HG03039 (cell line): ENCODE measurements at regions not wholly inside any gene's neighbourhood (a gene's known extent, or its start where the extent isn't known, plus 50 kb on each side); places are given as distances from the start of the nearest gene placed in this dataset.

Experiments used
- ATAC-seq: cut with Tn5 transposase; IDR thresholded peaks from one replicate; pipeline ENCODE4 v1.9.1; 2021; ENCODE audit warnings: mild to moderate bottlenecking, moderate library complexity; ENCODE audit not compliant: unreplicated experiment

- ATAC-seq: no peak
Measured at GRCh38 chr1:101153692-101154091, 83.1 kb upstream of the S1PR1 start.

DNA sequence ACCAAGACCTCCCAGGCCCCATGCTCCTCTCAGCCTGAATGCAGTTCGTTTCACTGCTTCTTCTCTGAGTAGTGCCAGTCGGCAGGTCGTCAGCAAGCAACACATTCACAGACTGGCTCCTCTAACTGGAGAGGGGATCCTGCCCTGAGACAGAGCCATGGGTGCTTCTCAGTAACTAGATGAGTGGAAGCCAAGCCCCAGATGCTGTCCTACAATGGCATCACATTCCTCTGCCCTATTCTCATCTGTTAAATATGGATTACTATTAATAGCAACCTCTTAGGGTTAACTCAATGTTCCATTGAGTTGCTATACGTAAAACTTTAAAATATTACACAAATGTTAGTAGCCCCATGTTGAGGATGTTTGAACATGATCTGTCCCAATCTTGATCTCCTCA lies 84.2 kb upstream of the S1PR1 start:
- no peak for ATAC-seq

- no peak for ATAC-seq
Measured at GRCh38 chr1:101151286-101151685, 85.5 kb upstream of the S1PR1 start.

DNA sequence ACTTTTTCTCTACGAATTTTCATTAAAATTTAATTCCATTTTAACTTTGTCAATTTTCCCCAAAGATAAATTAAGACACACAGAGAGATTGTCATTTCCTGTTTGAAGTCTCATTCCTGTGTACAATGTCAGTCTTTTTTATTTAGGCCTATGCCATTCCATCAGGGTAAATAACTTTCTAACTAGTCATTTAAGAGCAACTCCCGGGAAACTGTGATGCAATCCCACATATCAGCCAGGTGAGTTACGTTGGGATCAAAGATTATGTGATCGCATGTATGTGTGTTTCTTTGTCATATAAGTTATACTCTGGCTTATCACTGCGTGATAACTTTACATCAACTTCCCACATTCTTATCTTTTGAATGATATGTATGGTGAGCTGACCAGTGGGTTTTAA lies 86.1 kb upstream of the S1PR1 start:
- ATAC-seq: no peak

DNA sequence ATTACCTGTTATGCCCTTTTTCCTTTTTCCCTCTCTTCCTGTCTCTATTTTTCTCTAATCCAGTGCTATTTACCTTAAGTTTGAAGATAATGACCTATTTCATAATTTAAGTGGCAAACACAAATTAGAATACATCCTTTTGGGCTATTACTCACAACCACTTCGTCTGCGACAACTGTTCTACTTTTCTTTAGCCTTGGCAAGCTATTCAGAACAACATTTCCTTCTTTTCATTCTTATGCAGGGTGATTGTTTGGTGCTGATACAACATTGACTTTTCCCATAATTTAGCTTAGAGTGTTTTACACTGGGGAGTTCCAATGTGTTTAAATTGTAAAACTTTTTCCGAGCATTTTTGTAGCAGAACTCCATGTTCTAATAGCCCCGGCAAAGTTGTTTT lies 86.6 kb upstream of the S1PR1 start:
- no peak for ATAC-seq

- ATAC-seq: no peak
Measured at GRCh38 chr1:101148980-101149379, 87.8 kb upstream of the S1PR1 start.

DNA sequence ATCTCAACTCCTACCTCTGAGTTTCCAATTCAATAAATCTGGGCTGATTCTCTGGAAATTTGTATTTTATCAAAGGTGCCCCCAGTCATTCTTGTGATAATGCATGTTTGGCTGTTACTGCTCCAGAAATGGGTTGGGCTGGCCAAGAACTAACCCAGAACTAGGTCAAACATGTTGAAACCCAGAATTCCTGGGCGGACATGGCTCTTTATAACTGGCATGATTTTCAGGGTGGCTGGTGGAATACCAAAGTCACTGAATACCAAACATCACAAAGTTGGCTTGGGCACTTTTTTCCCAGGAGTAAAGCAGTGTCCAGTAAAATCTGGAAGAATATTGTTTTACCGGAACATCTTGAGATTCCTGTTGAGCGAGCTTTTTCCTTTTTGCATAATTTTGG lies 89.4 kb upstream of the S1PR1 start:
- ATAC-seq: no peak

DNA sequence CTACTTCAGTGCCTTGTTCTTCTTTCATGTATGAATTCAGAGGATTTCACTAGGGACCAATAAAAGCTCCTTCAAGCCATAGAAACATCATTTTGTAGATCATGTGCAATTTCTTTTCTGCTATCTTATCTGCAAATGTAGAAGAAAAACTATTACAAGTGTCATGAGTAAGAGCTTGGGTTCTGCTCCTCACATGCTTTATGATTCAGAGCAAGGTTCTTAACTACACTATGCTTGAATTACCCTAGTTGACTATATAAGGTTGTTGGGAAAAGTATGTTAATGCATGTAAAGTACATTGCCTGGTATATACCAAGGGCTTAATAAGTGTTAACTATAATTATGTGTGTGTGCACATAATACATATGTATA lies 91.4 kb upstream of the S1PR1 start:
- no peak for ATAC-seq

DNA sequence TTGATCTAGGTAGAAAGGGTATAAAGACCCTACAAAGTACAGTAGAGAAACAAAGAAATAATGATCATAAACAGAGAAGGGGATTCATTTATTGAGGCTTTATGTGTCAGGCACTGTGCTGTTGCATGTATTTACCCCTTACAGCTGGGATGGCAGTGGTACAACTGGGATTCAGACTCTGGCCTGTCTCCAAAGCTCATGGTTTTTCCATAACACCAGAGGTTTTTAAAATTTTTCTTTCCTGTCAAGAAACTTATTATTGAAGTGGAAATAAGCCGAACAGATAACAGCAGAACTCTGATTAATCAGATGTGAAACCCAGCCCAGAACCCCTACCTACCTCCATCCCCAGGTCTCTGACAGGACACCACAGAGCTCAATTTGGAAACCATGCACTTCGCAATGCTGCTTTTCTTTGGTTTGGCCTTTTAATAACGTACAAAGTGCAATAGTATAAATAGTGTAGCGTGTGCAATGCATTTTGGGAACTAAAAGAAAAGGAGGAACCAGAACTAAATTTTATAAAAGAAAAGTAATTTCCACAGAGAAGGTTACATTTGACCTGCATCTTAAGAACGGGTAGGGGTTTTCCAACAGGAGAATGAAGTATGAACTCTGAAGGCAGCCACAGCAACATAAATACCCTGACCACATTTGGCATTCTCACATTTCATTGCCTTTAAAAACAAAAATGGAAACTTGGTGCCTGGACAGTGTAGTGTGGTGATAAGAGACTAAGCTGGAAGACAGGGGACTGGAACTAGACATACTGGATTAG lies 92.0 kb upstream of the S1PR1 start:
- no peak for ATAC-seq

- ATAC-seq: no peak
Measured at GRCh38 chr1:101142244-101142643, 94.6 kb upstream of the S1PR1 start.

DNA sequence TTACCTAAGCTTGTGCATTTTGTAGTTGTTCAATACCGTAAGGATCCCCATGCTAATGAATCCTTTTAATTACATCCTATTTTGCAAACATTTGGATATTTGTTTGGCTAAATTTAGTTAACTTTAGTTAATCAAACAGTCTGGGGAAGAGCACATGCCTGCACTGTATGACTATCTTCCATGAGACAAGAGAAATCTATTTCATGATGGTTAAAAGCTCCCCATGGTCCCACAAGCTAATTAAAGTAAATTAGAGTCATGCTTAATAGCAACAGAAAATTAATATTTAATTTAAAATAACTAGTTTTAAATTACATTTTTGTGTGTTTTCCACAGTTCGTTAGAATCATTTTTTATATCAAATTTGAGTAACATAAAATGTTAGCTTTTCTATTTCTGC lies 95.4 kb upstream of the S1PR1 start:
- no peak for ATAC-seq

GRCh38 chr1:101139821-101140718 lies 96.7 kb upstream of the S1PR1 start:
- no peak for ATAC-seq

DNA sequence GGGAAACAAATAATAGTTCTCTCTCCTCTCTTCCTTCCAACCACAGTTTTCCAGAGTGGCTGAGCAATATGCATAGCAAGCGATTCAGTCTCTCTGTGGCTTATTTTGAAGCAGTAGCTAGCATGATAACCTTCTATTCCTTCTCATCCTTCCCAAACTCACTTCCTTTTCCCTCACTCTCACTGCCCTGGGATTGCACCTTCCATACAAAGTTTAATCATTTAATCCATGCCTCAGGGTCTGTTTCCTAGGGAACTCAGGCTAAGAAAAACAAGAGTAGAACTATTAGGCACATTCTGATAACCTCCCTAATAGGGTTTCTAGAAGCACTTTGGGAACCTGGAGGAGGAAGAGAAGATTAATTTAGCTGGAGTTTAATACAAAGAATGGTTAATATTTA lies 97.7 kb upstream of the S1PR1 start:
- ATAC-seq: no peak

- no peak for ATAC-seq
Measured at GRCh38 chr1:101137144-101138126, 99.4 kb upstream of the S1PR1 start.

GRCh38 chr1:101136739-101137138 lies 100.1 kb upstream of the S1PR1 start:
- no peak for ATAC-seq

DNA sequence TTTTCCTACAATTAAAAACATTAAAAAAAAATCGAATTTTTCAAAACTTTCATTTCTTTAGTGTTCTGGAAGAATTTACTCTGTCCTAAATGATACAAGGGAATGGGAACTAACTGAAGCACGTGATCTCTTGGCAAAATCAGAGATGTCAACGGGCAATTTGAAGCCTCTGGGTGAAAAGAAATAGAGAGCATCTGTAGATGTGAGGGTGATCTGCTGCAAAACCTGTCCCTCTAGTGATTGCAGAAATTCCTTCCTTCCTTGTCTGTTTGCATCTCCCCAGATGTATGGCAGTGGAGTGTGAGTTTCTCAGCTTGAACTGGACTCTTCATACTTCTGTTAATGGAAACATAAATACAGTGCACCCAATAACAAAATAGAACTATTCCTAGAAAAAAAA lies 100.5 kb upstream of the S1PR1 start:
- no peak for ATAC-seq

GRCh38 chr1:101135526-101135925 lies 101.3 kb upstream of the S1PR1 start:
- ATAC-seq: no peak

DNA sequence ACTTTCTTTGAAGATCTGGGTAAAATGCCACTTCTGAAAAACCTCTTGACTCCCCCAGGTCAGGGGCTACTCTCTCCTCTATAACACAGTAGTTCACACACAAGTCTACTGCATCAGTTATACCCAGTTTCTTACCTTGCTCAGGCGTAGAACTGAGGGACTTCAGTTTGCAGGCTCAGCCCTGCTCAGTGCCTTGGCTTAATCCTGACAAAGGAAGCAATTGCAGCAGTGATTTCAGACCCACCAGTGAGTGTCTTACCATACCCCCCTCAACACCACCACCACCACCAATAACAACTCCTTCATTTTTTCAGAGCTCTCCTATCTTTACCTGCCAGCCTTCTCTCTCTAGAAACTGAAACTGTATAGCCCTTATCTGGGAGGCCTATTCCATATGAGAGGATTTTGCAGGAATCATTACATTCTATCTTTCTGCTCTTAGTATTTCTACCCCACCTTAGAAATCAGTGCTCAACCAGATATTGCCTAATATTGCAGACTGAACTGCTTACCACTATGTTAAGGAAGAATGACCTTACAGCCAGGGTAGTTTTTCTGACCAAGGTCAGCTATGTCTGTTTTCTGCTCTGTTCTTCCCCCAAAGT lies 105.5 kb upstream of the S1PR1 start:
- no peak for ATAC-seq

DNA sequence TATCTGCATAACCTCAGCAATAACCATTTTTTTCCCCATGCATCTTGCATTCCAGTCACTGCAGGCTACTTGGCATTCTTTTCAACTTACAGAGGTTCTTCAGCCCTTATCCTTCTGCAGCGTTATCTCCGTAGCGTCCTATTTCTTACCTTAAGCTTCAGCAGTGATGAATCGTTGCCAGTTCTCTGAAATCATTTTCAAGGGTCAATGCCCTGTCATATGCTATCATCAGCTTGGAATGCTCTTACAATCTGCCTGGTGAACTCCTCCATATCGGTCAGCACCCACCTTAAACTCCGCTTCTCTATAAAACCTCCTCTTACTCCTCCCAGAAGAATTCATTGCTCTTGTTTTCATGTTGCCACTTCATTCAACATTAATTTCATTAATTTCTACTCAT lies 105.1 kb upstream of the DPH5 start:
- no peak for ATAC-seq

DNA sequence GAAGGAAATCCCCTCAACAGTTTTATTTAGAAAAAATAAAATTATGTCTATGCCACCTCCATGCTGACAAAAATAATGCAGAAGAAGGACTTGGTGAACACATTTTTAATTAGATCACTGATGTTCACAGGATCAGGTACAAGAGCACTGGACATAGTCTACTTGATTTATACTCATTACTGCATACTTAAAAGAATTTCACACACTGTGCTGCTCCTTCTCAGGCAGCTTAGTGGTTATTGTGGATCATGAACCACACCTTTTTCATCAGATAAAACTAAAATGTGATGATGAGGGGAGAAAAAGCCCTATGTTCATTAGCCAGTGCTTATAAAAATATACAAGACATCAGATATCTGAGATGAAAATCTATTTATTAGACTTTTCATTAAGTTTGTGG lies 103.3 kb upstream of the DPH5 start:
- no peak for ATAC-seq
